Keratinocyte (primary cell): ENCODE measurements at regions not wholly inside any gene's neighbourhood (a gene's known extent, or its start where the extent isn't known, plus 50 kb on each side); places are given as distances from the start of the nearest gene placed in this dataset.

ENCODE experiments used
- DNase-seq: peaks from one replicate; pipeline ENCODE4 v3.0.0-alpha.2; 2011; ENCODE audit warnings: low read depth, missing footprints, low spot score
- FAIRE-seq: peaks from 2 replicates; lab custom pipeline; 2011; peaks lifted over from hg19 to GRCh38; lab: Jason Lieb, UNC
- H2AFZ ChIP-seq: 2 replicates; pipeline ENCODE4 v1.6.0; 2012; ENCODE audit warnings: low read length, control low read depth, inconsistent platforms; ENCODE audit not compliant: control insufficient read depth
- H3K27ac ChIP-seq: 2 replicates; pipeline ENCODE4 v1.5.1; 2011; ENCODE audit warnings: low read length; ENCODE audit not compliant: control insufficient read depth, insufficient read depth
- H3K27me3 ChIP-seq: 3 replicates; pipeline ENCODE4 v1.6.0; 2011; ENCODE audit warnings: low read length; ENCODE audit not compliant: control insufficient read depth, insufficient read depth; ENCODE audit errors: extremely low read depth
- H3K36me3 ChIP-seq, 2 experiments: 2 replicates in 1 of 2; 3 replicates in 1 of 2; pipeline ENCODE4 v1.5.1; 2011; ENCODE audit warnings: low read length in 2 of 2, mild to moderate bottlenecking in 1 of 2; ENCODE audit not compliant: control insufficient read depth in 2 of 2, insufficient read depth in 2 of 2; ENCODE audit errors: extremely low read depth in 1 of 2
- H3K4me1 ChIP-seq: 3 replicates; pipeline ENCODE4 v1.5.1; 2011; ENCODE audit warnings: low read length; ENCODE audit not compliant: control insufficient read depth, insufficient read depth; ENCODE audit errors: extremely low read depth
- H3K4me2 ChIP-seq: 3 replicates; pipeline ENCODE4 v1.6.0; 2011; ENCODE audit warnings: low read depth, low read length; ENCODE audit not compliant: control insufficient read depth, insufficient read depth; ENCODE audit errors: extremely low read depth
- H3K4me3 ChIP-seq, 3 experiments: fragments of 200-600 bp in 1 of 3; sonication (generic) in 1 of 3; 2 replicates in 2 of 3; 3 replicates in 1 of 3; pipeline ENCODE4 v1.5.1; 2011 to 2016; ENCODE audit warnings: low read length in 3 of 3, mild to moderate bottlenecking in 3 of 3, control low read depth in 2 of 3, inconsistent platforms in 1 of 3, low read depth in 1 of 3, mixed read lengths in 1 of 3, mixed run types in 1 of 3, moderate library complexity in 1 of 3; ENCODE audit not compliant: control insufficient read depth in 2 of 3, insufficient read depth in 2 of 3; ENCODE audit errors: extremely low read depth in 1 of 3
- H3K79me2 ChIP-seq: 2 replicates; pipeline ENCODE4 v1.6.0; 2012; ENCODE audit warnings: low read length; ENCODE audit not compliant: control insufficient read depth, insufficient read depth
- H3K9ac ChIP-seq: 3 replicates; pipeline ENCODE4 v1.6.0; 2011; ENCODE audit warnings: low read length; ENCODE audit not compliant: control insufficient read depth, insufficient read depth; ENCODE audit errors: extremely low read depth
- H3K9me1 ChIP-seq: 3 replicates; pipeline ENCODE4 v1.6.0; 2011; ENCODE audit warnings: low read length; ENCODE audit not compliant: control insufficient read depth, insufficient read depth; ENCODE audit errors: extremely low read depth
- H3K9me3 ChIP-seq: 2 replicates; pipeline ENCODE4 v1.5.1; 2012; ENCODE audit warnings: low read depth, low read length; ENCODE audit not compliant: control insufficient read depth
- H4K20me1 ChIP-seq: 3 replicates; pipeline ENCODE4 v1.6.0; 2011; ENCODE audit warnings: low read length; ENCODE audit not compliant: control insufficient read depth, insufficient read depth; ENCODE audit errors: extremely low read depth
- CTCF ChIP-seq, 3 experiments: IDR thresholded peaks in 1 of 3; conservative IDR thresholded peaks in 1 of 3; optimal IDR thresholded peaks in 1 of 3; 2 replicates in 2 of 3; 3 replicates in 1 of 3; pipeline versions ENCODE3 to v1.5.1; 2011; ENCODE audit warnings: low read length in 3 of 3, mild to moderate bottlenecking in 3 of 3, moderate library complexity in 2 of 3, control low read depth in 1 of 3, inconsistent platforms in 1 of 3; ENCODE audit not compliant: insufficient read depth in 2 of 3; ENCODE audit errors: extremely low read depth in 1 of 3
- EZH2 ChIP-seq: IDR thresholded peaks from one replicate; pipeline ENCODE4 v1.6.1; 2012; ENCODE audit warnings: inconsistent platforms, mild to moderate bottlenecking, low read length, moderate library complexity
- dilution Hi-C: fragments of 300-500 bp; cut with MboI; formaldehyde crosslinking; loops from one replicate; pipeline ENCODE4 v1.7.0; 2020; ENCODE audit warnings: low sequenced_read_pairs; ENCODE audit not compliant: extremely low pct_ligation_motif_present

GRCh38 chr7:31175672-31176071, 123.6 kb downstream of the ADCYAP1R1 start:
- Histone ChIP-seq H3K4me2 (no peak overlapping the region), H3K4me1 (no peaks in the 10 kb centered on the region), H3K9me3 (no peaks in the 10 kb centered on the region), H3K36me3 (no peaks in the 10 kb centered on the region), H4K20me1 (no peaks in the 10 kb centered on the region), H3K79me2 (no peaks in the 10 kb centered on the region), H2AFZ (no peak overlapping the region), H3K4me3 (no peak overlapping the region), H3K27me3 (peaks cover 2% of the 10 kb centered on the region), H3K27ac (no peak overlapping the region), H3K9me1 (no peaks in the 10 kb centered on the region), H3K9ac (no peak overlapping the region)
- FAIRE-seq (no peak), DNase-seq (no peak)
- TF ChIP-seq EZH2 = no peak
- TF ChIP-seq CTCF (optimal IDR thresholded peaks at IDR 0.05 in 1 of 3, IDR thresholded peaks at IDR 0.05 in 1 of 3, conservative IDR thresholded peaks at IDR 0.05 in 1 of 3; ENCODE audit: extremely low read depth in 1 of 3, insufficient read depth in 2 of 3, low read length in 3 of 3) = peak in 2 of 3 experiments; percentile 8 to 13
- dilution Hi-C loops = no loop called here

- no peak for DNase-seq
- Histone ChIP-seq H3K4me1 (no peaks in the 10 kb centered on the region), H2AFZ (no peak overlapping the region), H3K27ac (no peak overlapping the region), H3K9ac (no peak overlapping the region), H3K9me1 (no peaks in the 10 kb centered on the region), H3K4me2 (no peak overlapping the region), H3K27me3 (peaks cover 2% of the 10 kb centered on the region), H4K20me1 (no peaks in the 10 kb centered on the region), H3K79me2 (no peaks in the 10 kb centered on the region), H3K36me3 (no peaks in the 10 kb centered on the region), H3K4me3 (no peak overlapping the region), H3K9me3 (no peaks in the 10 kb centered on the region)
- dilution Hi-C loops = no loop called here
- TF ChIP-seq CTCF (optimal IDR thresholded peaks at IDR 0.05 in 1 of 3, IDR thresholded peaks at IDR 0.05 in 1 of 3, conservative IDR thresholded peaks at IDR 0.05 in 1 of 3; ENCODE audit: extremely low read depth in 1 of 3, insufficient read depth in 2 of 3, low read length in 3 of 3) = no peak
- FAIRE-seq = no peak
Observed at GRCh38 chr7:31171984-31172383, 119.9 kb downstream of the ADCYAP1R1 start.
